Gastrocnemius medialis (tissue), 4 donors: ENCODE measurements at regions not wholly inside any gene's neighbourhood (a gene's known extent, or its start where the extent isn't known, plus 50 kb on each side); places are given as distances from the start of the nearest gene placed in this dataset.

Experiments
- ATAC-seq, 2 donors: fragments of 150-250 bp; one replicate each; pipeline ENCODE4 v1.9.1; 2016
- DNase-seq, 2 donors: peaks; one replicate each; pipeline ENCODE4 v3.0.0-alpha.2; 2019
- H3K27ac ChIP-seq, 4 donors: fragments of 200-600 bp; sonication (generic); 1 replicate in 1 of 4; 2 replicates in 3 of 4; pipeline ENCODE4 v1.5.1; 2016 to 2018; ENCODE audit warnings: mild to moderate bottlenecking in 2 of 4, moderate library complexity in 1 of 4
- H3K27me3 ChIP-seq, 3 donors: fragments of 200-600 bp; sonication (generic) in 2 of 3; 1 replicate in 1 of 3; 2 replicates in 2 of 3; pipeline versions ENCODE4 v1.5.1 to v1.6.0; 2016 to 2019; ENCODE audit warnings: mild to moderate bottlenecking in 1 of 3, moderate library complexity in 1 of 3
- H3K36me3 ChIP-seq, 2 donors: fragments of 200-600 bp; sonication (generic) in 1 of 2; one replicate each; pipeline ENCODE4 v1.5.1; 2017 to 2018
- H3K4me1 ChIP-seq, 2 donors: fragments of 200-600 bp; sonication (generic) in 1 of 2; one replicate each; pipeline ENCODE4 v1.5.1; 2016 to 2017; ENCODE audit warnings: mild to moderate bottlenecking in 2 of 2
- H3K4me3 ChIP-seq, 4 donors: fragments of 200-600 bp; sonication (generic) in 3 of 4; 1 replicate in 1 of 4; 2 replicates in 3 of 4; pipeline ENCODE4 v1.5.1; 2016 to 2019; ENCODE audit warnings: mild to moderate bottlenecking in 2 of 4
- H3K9me3 ChIP-seq, 3 donors: fragments of 200-600 bp; sonication (generic) in 2 of 3; 1 replicate in 1 of 3; 2 replicates in 2 of 3; pipeline ENCODE4 v1.5.1; 2016 to 2019
- CTCF ChIP-seq, 5 experiments: fragments of 450-650 bp in 3 of 5; fragments of 200-600 bp in 2 of 5; sonication (generic) in 2 of 5; IDR thresholded peaks in 4 of 5; conservative IDR thresholded peaks in 1 of 5; 1 replicate in 4 of 5; 2 replicates in 1 of 5; pipeline ENCODE4 v1.5.1; 2016 to 2019; ENCODE audit warnings: antibody characterized with exemption in 5 of 5, mild to moderate bottlenecking in 3 of 5, moderate library complexity in 3 of 5
- POLR2A ChIP-seq, 2 donors: fragments of 450-650 bp; IDR thresholded peaks; one replicate each; pipeline ENCODE4 v1.6.1; 2017; ENCODE audit warnings: antibody characterized with exemption in 2 of 2, mild to moderate bottlenecking in 2 of 2, moderate library complexity in 2 of 2
- in situ Hi-C, 4 donors: fragments of 200-750 bp; cut with MboI; loops; one replicate each; pipeline versions ENCODE4 v1.15.0 to v1.8.0; 2017; ENCODE audit warnings: low sequenced_read_pairs in 4 of 4
- intact Hi-C: fragments of 100-400 bp; cut with DNase I; formaldehyde crosslinking; loops from one replicate; pipeline ENCODE4 v1.15.1; 2023; ENCODE audit warnings: low total_unique reads

- ATAC-seq (no peak), DNase-seq (peak in 1 of 2 donors; percentile 5)
- no peak overlapping the region for H3K4me3 ChIP-seq
- no peak for TF ChIP-seq CTCF (IDR thresholded peaks at IDR 0.05 in 4 of 5, conservative IDR thresholded peaks at IDR 0.05 in 1 of 5)
- no peak for TF ChIP-seq POLR2A (IDR thresholded peaks at IDR 0.05)
- peaks cover 15 to 19% (median 16%) of the 10 kb centered on the region in 3 donors for H3K27me3 ChIP-seq
- no peaks in the 10 kb centered on the region for H3K9me3 ChIP-seq
- in situ Hi-C loops (loop anchor here in 2 of 4 donors (10.0 kb wide), 3 partner anchors 58 to 278 kb away; no protein-coding TSS in a partner anchor), intact Hi-C loops (no loop called here)
- H3K36me3 ChIP-seq, result no peaks in the 10 kb centered on the region
- no peak overlapping the region for H3K27ac ChIP-seq
- no peaks in the 10 kb centered on the region for H3K4me1 ChIP-seq
Measured at GRCh38 chr15:31482122-31482922, 155.7 kb downstream of the KLF13 start.

- Histone ChIP-seq H3K9me3 (no peaks in the 10 kb centered on the region), H3K4me1 (peaks cover 0 to under 1% of the 10 kb centered on the region in 2 donors), H3K27me3 (peaks cover 15 to 19% (median 16%) of the 10 kb centered on the region in 3 donors), H3K36me3 (no peaks in the 10 kb centered on the region), H3K4me3 (peak overlapping the region in 1 of 4 donors; percentile 17), H3K27ac (no peak overlapping the region)
- ATAC-seq (no peak), DNase-seq (peak in 1 of 2 donors; percentile 5)
- intact Hi-C loops (no loop called here), in situ Hi-C loops (loop anchor here in 2 of 4 donors (10.0 kb wide), 3 partner anchors 59 to 279 kb away; no protein-coding TSS in a partner anchor)
- TF ChIP-seq CTCF (IDR thresholded peaks at IDR 0.05 in 4 of 5, conservative IDR thresholded peaks at IDR 0.05 in 1 of 5) (no peak), POLR2A (IDR thresholded peaks at IDR 0.05) (no peak)
Measured at GRCh38 chr15:31483053-31483985, 156.7 kb downstream of the KLF13 start.

- TF ChIP-seq POLR2A (IDR thresholded peaks at IDR 0.05) (no peak), CTCF (IDR thresholded peaks at IDR 0.05 in 4 of 5, conservative IDR thresholded peaks at IDR 0.05 in 1 of 5) (no peak)
- H3K4me1 ChIP-seq, result peaks cover 4 to 10% of the 10 kb centered on the region in 2 donors
- in situ Hi-C loops (loop anchor here in 2 of 4 donors (10.0 kb wide), 3 partner anchors 59 to 279 kb away; no protein-coding TSS in a partner anchor), intact Hi-C loops (no loop called here)
- DNase-seq (peak in 1 of 2 donors; percentile 7), ATAC-seq (no peak)
- no peaks in the 10 kb centered on the region for H3K36me3 ChIP-seq
- no peak overlapping the region for H3K4me3 ChIP-seq
- no peak overlapping the region for H3K27ac ChIP-seq
- H3K27me3 ChIP-seq, result peaks cover 15 to 19% (median 16%) of the 10 kb centered on the region in 3 donors
- no peaks in the 10 kb centered on the region for H3K9me3 ChIP-seq
Measured at GRCh38 chr15:31483986-31484951, 157.6 kb downstream of the KLF13 start.

- no peaks in the 10 kb centered on the region for H3K36me3 ChIP-seq
- H3K4me3 ChIP-seq, result no peak overlapping the region
- DNase-seq, result peak in 1 of 2 donors; percentile 6
- H3K27ac ChIP-seq, result no peak overlapping the region
- peaks cover 8 to 17% of the 10 kb centered on the region in 2 donors for H3K4me1 ChIP-seq
- peaks cover 15 to 19% (median 16%) of the 10 kb centered on the region in 3 donors for H3K27me3 ChIP-seq
- in situ Hi-C loops (loop anchor here (5.0 to 10.0 kb wide), 5 partner anchors 60 to 283 kb away; no protein-coding TSS in a partner anchor), intact Hi-C loops (loop anchor here (5.0 kb wide), 1 partner anchor 158 kb away; the partner anchor contains the start of gene KLF13)
- no peaks in the 10 kb centered on the region for H3K9me3 ChIP-seq
- ATAC-seq, result no peak
- TF ChIP-seq POLR2A (IDR thresholded peaks at IDR 0.05), result no peak
- no peak for TF ChIP-seq CTCF (IDR thresholded peaks at IDR 0.05 in 4 of 5, conservative IDR thresholded peaks at IDR 0.05 in 1 of 5)
Measured at GRCh38 chr15:31484986-31485385, 158.4 kb downstream of the KLF13 start.
